Left ventricle myocardium inferior (tissue), 1 donor: ENCODE measurements at regions not wholly inside any gene's neighbourhood (a gene's known extent, or its start where the extent isn't known, plus 50 kb on each side); places are given as distances from the start of the nearest gene placed in this dataset.

Experiments used
- DNase-seq: peaks from one replicate; pipeline ENCODE4 v3.0.0-alpha.2; 2020
- H3K27ac ChIP-seq: fragments of 200-600 bp; replicated peaks from 2 replicates; pipeline ENCODE4 v1.8.0; 2021
- H3K27me3 ChIP-seq: fragments of 200-600 bp; 2 replicates; pipeline ENCODE4 v1.8.0; 2021; ENCODE audit warnings: low read depth
- H3K36me3 ChIP-seq: fragments of 200-600 bp; 2 replicates; pipeline ENCODE4 v1.8.0; 2021
- H3K4me1 ChIP-seq: fragments of 200-600 bp; 2 replicates; pipeline ENCODE4 v1.8.0; 2021
- H3K4me3 ChIP-seq: fragments of 200-600 bp; 2 replicates; pipeline ENCODE4 v1.8.0; 2021; ENCODE audit warnings: mild to moderate bottlenecking, moderate library complexity
- H3K9me3 ChIP-seq: fragments of 200-600 bp; replicated peaks from 2 replicates; pipeline ENCODE4 v1.8.0; 2021
- CTCF ChIP-seq: fragments of 200-600 bp; IDR thresholded peaks from 2 replicates; pipeline ENCODE4 v1.8.0; 2021; ENCODE audit warnings: antibody characterized with exemption, mild to moderate bottlenecking, borderline replicate concordance
- intact Hi-C: fragments of 100-400 bp; cut with micrococcal nuclease; formaldehyde crosslinking; loops from one replicate; pipeline ENCODE4 v1.11.0; 2022
- donor health status: DM: no; HTN: yes; CAD: no; lungs with severe emphysema.

GRCh38 chr10:128222332-128222849, 96.2 kb upstream of the MKI67 start:
- no peak overlapping the region for H3K4me3 ChIP-seq
- no peak overlapping the region for H3K27ac ChIP-seq
- H3K9me3 ChIP-seq = peaks cover 5% of the 10 kb centered on the region
- H3K4me1 ChIP-seq = no peaks in the 10 kb centered on the region
- DNase-seq = no peak
- no peak for TF ChIP-seq CTCF
- H3K36me3 ChIP-seq = no peaks in the 10 kb centered on the region
- intact Hi-C loops = no loop called here
- H3K27me3 ChIP-seq = peaks cover 39% of the 10 kb centered on the region

- Histone ChIP-seq H3K4me1 (no peaks in the 10 kb centered on the region), H3K9me3 (peaks cover 17% of the 10 kb centered on the region), H3K36me3 (no peaks in the 10 kb centered on the region), H3K4me3 (no peak overlapping the region), H3K27ac (no peak overlapping the region), H3K27me3 (peaks cover 61% of the 10 kb centered on the region)
- intact Hi-C loops = no loop called here
- no peak for TF ChIP-seq CTCF
- DNase-seq = no peak
These were observed 104.2 kb upstream of the MKI67 start for GRCh38 chr10:128230401-128230800.

GRCh38 chr10:128233422-128233821, 107.2 kb upstream of the MKI67 start:
- Histone ChIP-seq H3K4me1 (no peaks in the 10 kb centered on the region), H3K27ac (no peak overlapping the region), H3K9me3 (peaks cover 16% of the 10 kb centered on the region), H3K36me3 (no peaks in the 10 kb centered on the region), H3K4me3 (no peak overlapping the region), H3K27me3 (peaks cover 86% of the 10 kb centered on the region)
- TF ChIP-seq CTCF = no peak
- intact Hi-C loops = no loop called here
- DNase-seq = no peak

GRCh38 chr10:128237710-128238109, 111.5 kb upstream of the MKI67 start:
- TF ChIP-seq CTCF = no peak
- H3K27ac ChIP-seq = no peak overlapping the region

DNA sequence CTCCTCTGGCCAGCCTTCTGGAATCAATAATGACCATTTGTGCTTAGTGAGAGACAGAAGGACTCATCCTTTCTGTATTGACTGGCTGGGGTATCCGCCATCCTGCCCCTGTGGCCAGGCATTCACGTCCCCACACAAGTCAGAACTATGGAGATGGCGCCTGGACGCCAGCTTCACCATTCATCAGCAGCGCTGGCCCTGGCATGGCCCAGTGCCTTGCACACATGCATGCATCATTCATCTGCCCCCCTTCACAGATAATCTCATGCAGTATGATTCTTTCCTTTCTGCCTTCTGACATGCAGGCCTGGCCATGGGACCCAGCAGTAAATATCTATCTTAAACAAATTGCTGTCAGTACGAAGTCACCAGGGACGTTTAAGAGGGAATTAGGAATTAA, 114.8 kb upstream of the MKI67 start:
- intact Hi-C loops = no loop called here
- no peak for TF ChIP-seq CTCF
- Histone ChIP-seq H3K4me1 (no peaks in the 10 kb centered on the region), H3K27ac (no peak overlapping the region), H3K9me3 (no peaks in the 10 kb centered on the region), H3K27me3 (peaks cover 47% of the 10 kb centered on the region), H3K36me3 (no peaks in the 10 kb centered on the region), H3K4me3 (no peak overlapping the region)
- no peak for DNase-seq

More at GRCh38 chr10:128237710-128238109, 111.5 kb upstream of the MKI67 start:
- Histone ChIP-seq H3K9me3 (peaks cover 15% of the 10 kb centered on the region), H3K4me3 (no peak overlapping the region), H3K4me1 (no peaks in the 10 kb centered on the region), H3K36me3 (no peaks in the 10 kb centered on the region), H3K27me3 (peaks cover 79% of the 10 kb centered on the region)
- intact Hi-C loops = no loop called here
- no peak for DNase-seq

DNA sequence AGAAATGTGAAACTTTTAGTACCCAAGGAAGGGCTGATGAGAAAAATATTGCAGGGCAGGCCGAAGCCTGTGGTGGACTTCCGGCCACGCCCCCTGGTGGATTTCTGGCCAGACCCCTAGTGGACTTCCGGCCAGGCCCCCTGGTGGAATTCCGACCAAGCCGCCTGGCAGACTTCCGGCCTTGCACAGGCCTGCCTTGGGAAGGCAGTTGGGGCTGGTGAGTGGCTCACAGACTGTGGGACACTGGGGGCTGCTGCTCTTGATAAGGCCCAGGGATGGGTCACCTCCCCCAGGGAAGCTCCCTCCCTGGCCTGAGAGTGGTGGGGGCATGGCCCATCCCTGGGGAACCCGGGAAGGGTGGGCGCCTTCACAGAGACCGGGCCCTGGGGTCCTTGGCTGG, 116.4 kb upstream of the MKI67 start:
- Histone ChIP-seq H3K36me3 (no peaks in the 10 kb centered on the region), H3K27ac (no peak overlapping the region), H3K27me3 (peaks cover 37% of the 10 kb centered on the region), H3K4me3 (no peak overlapping the region), H3K9me3 (no peaks in the 10 kb centered on the region), H3K4me1 (no peaks in the 10 kb centered on the region)
- no peak for TF ChIP-seq CTCF
- DNase-seq = no peak
- intact Hi-C loops = no loop called here
